ENCODE measurements at regions not wholly inside any gene's neighbourhood (a gene's known extent, or its start where the extent isn't known, plus 50 kb on each side); places are given as distances from the start of the nearest gene placed in this dataset.

DNA sequence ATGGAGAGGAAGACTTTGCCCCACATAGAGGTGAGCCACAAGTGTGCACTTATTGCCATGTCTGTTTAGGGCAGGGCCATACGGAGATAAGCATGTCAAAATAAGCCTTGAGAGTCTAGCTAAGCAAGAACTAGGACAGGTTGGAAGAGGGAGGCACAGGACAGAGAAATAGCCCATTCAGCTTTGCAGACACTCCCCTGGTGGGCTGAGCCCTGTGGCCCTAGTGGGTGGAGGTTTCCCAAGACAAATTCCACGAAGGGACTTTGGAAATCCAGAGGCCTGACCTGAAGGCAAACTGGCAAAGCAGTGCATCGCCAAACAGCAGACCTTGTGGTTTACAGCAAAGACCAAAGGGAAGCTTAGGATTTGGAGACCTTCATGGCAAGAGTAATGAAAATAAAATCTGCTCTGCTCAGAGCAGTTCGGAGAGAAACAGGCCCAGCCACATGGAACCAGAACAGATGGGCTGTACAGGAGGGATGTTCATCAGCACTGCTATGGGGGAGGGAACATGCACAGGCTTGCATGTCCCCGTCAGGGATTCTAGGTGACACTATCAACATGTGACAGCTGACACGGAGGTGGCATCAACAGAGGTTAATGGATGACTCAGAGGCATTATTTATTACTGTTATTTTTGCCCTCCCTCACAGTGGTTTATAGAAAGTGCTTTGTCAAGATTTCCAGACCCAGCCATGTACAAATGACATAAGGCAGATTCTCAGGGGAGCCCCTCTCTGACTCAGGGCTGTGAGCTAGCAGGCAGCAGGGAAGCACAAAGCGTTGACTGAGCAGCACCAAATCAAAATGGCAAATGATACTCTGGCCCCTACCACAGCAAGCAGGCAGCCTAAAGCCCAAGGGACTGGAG lies 90.1 kb upstream of the IRF2BP2 start:
- in situ Hi-C loops (cut with MboI; ENCODE audit: low sequenced_read_pairs), result no loop called here

DNA sequence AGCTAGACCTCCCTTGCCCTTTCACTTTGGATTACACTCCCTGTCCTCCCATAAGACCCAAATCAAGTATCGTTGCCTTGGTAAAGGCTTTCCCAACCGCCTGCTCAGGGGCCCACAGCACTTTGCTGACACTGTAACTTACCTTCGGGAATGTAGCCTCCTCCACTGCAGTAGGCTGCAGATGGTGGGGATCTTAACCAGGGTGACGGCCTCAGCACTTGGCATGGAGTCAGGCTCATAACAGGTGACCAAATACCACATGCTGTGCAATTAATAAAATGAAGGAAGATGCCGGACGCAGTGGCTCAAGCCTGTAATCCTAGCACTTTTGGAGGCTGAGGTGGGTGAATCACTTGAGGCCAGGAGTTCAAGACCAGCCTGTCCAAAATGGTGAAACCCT lies 88.7 kb upstream of the IRF2BP2 start:
- in situ Hi-C loops (cut with MboI; ENCODE audit: low sequenced_read_pairs), result no loop called here

DNA sequence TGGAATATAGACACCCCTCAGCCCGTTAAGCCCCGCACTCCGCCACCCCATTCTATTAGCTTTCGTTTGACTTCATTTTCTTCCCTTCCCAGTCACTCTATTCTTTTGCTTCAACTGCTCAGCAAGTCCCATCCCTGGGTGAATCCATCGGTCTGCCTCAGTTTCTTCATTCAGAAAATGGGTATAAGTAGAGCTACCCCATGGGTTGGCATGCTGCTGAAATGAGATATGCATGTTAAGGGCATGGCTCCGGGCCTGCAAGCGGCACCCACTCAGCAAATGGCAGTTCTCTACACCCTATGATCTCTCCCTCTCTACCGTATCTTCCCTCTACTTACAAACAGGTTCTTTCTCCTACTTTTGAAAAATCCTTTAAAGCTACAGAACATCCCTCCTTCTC lies 87.8 kb upstream of the IRF2BP2 start:
- in situ Hi-C loops (cut with MboI; ENCODE audit: low sequenced_read_pairs), result no loop called here

DNA sequence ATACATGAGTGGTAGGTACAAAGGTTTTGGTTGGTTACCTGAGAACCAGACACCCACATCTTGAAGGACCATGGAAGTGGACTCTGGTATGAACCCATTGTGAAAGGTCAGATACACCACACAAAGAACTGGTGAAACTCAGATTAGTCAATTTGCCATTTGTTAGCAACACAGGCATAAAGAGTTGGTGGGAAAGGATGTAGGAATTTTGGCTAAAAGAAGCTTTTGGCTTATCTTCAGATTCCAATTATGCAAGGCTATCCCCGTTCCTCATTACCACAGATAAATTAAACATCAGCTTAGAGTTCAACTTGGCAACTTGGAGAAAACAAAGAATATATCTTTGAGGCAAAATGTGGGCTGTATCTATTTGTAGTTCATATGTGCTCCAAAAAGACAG lies 87.0 kb upstream of the IRF2BP2 start:
- in situ Hi-C loops (cut with MboI; ENCODE audit: low sequenced_read_pairs), result no loop called here

DNA sequence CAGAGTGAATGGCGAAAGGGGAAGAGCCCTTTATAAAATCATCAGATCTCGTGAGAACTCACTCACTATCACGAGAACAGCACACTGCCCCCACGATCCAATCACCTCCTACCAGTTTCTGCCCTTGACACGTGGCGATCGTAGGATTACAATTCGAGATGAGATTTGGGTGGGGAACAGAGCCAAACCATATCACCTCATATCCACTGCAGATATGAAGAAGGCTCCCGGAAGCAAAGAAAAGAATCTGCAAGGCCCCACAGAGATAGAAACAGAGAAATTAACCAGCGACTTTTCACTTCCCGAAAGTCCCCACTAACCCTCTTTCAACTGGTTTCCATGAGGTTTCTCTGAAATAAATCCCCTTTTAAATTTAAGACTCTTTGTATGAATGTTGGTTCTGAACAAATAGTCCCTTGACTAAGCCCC lies 86.2 kb upstream of the IRF2BP2 start:
- in situ Hi-C loops (cut with MboI; ENCODE audit: low sequenced_read_pairs), result no loop called here

DNA sequence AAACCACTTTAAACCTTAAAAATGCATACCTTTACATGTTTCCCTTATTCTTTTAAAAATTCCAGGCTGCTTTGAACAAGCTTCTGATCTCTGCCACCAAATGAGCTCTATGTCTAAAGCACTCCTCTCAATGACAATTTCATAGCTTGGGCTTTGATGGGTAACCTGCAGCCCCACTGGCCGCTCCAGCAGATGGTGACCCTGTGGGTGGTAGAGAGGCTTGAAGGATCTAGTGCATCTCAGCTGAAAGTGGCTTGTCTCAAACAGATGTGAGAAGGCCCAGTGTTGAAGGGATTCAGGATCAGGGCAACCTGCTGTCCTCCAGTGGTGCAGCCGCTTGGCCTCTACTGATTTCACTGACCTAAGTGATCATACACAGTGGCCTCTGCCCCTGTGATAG lies 84.7 kb upstream of the IRF2BP2 start:
- in situ Hi-C loops (cut with MboI; ENCODE audit: low sequenced_read_pairs), result no loop called here

DNA sequence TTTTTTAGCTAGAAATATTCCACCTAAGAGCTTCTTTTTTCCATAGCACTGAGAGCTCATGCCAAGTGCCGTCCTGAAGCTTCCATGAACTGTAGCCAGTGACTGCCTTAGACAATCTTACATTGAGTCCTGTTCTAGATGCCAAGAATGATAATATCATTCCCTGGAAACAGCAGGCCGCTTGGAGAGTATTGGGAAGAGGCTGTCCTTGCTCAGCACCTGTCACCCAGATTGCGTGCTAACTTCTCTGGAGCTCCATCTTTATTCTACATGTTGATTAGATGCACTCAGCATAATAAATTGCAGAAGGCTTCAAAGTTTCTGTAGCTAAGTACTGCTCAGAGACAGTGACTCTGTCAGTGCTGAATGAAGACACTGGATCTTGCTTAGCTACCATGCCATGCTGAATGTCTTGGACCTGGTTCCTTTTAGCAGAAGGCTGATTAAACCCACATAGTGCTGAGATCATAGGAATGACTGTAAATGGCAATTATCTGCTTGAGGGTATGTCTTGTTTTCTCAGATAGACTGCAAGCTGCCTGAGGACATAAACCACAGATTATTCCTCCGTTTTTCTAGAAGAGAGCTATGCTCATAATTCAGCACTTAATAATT lies 83.1 kb upstream of the IRF2BP2 start:
- in situ Hi-C loops (cut with MboI; ENCODE audit: low sequenced_read_pairs), result no loop called here

DNA sequence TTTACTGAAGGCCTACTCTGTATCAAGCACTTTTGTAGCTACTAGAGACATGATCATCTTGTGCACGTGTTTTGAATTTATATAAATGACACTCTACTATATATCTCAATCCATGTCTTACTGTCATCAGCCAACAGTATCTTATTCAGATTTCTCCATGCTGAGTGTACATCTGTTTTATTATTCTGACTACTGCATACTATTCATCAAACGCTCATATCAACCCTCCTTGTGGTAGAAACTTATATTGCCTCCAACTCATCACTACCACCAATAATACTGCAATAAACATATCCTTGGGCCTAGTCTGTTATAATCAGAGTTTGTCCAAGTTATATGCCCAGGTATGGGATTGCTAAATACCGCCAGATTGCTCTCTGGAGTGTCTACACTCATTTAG lies 81.6 kb upstream of the IRF2BP2 start:
- in situ Hi-C loops (cut with MboI; ENCODE audit: low sequenced_read_pairs), result no loop called here

DNA sequence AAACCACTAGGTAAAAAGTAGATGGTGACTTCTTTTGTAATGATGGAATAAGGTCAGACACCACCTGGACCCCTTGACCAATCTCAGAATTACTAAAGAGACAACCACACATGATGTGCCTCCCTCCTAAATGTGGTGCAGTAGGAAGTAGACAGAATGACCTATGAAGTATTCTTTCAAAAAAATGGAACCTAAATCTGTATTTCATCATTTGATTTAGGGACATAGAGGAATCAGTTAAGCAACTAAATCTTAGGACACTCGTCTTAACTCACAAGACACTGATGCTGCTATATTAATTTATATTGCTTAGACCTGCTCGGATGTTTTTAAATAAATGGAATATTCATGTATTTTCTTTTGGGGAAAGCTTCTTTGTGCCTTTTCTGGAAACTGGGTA lies 80.9 kb upstream of the IRF2BP2 start:
- in situ Hi-C loops (cut with MboI; ENCODE audit: low sequenced_read_pairs), result no loop called here

DNA sequence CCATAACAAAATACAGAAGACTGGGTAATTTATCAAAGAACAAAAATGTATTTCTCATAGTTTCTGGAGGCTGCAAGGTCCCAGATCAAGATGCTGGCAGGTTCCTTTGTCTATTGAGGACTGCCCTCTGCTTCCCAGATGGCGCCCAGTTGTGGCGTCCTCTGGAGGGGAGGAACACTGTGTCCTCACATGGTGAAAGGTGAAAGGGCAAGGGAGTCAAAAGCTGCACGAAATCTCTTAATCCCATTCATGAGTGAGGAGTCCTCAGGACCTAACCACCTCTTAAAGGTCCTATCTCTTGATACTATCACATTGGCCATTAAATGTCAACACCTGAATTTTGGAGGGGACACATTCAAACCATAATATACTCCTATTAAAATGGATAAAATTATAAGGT lies 79.3 kb upstream of the IRF2BP2 start:
- in situ Hi-C loops (cut with MboI; ENCODE audit: low sequenced_read_pairs), result no loop called here

DNA sequence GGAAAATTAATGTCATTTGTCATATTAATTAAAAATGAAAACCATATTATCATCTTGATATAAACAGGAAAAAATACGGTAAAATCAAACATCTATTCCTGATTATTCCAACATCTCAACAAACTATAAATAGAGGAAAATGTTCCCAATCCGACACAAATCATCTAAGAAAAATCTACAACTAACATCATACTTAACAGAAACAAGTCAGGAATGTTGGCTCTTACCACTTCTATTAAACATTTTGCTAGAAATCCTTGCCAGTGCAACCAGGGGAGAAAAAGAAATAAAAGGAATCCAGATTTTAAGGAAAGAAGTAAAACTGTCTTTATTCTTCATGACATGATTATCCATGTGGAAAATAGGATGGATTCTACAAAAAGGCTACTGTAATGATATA lies 77.0 kb upstream of the IRF2BP2 start:
- in situ Hi-C loops (cut with MboI; ENCODE audit: low sequenced_read_pairs), result no loop called here

DNA sequence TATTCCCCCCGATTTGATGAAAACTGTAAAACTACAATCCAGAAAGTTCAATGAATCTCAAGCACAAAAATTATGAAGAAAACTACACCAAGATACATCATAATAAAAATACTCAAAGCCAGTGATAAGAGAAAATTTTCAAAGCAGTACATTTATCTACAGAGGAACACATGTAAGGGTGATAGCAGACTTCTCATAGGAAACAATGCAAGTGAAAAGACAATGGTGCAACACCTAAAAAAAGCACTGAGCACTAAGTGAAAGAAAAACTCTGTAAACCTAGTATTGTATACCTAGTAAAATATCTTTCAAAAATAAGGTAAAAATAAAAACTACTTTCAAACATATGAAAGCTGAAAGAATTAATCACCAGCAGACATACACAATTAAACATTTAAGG lies 76.1 kb upstream of the IRF2BP2 start:
- in situ Hi-C loops (cut with MboI; ENCODE audit: low sequenced_read_pairs), result no loop called here

DNA sequence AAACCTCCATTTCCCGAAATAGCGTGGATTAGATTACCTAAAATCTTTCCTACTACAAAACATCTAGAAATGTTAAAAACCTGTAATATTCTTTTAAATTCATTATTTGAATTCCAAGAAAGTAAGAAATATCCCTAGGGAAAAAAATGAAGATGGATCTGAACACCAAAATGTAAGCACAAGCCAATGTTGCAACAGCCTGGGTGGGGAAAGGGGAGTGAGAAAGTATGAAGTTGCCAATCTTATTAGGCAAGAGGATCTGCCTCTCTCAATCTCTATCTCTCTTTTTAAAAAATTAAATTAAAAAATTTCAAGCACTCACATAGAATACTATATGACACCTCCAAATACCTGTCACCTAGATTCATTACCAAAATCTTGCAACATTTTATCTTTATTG lies 74.9 kb upstream of the IRF2BP2 start:
- in situ Hi-C loops (cut with MboI; ENCODE audit: low sequenced_read_pairs), result no loop called here

DNA sequence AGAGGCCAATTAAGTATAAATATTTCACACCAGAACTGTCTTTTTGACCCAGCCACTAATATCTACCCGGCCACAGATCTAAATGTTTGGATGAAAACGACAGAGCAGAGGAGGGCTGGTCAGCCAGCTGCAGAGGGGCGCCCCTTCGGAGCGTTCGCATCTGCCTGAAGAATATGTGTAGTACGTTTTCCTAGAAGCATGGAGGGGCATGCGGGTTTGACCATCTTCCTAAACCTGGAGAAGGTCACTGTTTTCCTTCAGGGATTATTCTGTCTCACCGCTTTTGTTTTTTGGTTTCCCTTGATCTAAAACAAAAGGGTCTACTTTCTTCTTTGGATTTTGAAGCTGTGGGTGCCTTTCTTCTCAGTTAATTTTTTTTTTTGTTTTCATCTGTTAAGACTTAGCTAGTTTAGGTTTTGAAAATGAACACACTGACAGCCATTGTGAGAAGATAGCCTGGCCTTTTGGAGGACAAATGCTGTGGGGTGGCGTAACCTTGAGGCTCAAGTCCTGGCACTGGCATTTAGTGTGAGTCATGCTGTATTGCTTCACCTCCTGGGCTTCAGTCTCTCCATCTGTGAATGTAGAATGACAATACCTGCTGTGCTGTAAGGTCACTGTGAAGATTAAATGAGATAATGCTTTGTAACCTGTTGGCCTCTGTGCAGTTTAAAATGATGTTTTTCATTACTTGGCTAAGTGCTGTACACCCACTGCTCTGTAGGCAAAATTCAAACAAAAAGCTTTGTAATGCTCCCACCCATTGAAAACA lies 74.1 kb upstream of the IRF2BP2 start:
- in situ Hi-C loops (cut with MboI; ENCODE audit: low sequenced_read_pairs), result no loop called here

DNA sequence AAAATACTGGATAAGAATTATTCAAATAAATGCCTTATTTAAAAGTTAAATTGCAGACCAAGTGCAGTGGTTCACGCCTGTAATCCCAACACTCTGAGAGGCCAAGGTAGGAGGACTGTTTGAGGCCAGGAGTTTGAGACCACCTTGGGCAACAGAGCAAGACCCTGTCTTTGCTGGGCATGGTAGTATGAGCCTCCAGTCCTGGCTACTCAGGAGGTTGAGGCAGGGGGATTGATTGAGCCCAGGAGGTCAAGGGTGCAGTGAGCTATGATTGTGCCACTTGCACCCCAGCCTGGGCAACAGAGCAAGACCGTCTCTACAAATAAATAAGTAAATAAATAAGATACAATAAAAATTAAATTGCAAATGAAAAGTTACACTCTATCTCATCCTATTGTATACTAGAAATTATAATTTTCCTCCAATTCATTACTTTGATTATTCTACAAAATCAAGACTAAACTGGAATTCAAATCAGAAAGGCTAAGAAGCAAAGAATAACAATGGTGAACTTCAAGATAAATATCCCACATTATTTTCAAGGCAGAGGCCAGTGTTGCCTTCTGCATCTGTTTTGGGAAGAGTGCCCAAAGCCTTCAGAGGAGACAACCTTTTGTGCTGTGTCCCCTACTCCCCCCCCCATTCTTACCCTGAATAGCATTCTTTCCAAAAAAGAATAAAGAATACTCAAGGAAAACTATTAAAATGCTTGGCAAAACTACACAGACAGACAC lies 73.3 kb upstream of the IRF2BP2 start:
- in situ Hi-C loops (cut with MboI; ENCODE audit: low sequenced_read_pairs), result no loop called here

DNA sequence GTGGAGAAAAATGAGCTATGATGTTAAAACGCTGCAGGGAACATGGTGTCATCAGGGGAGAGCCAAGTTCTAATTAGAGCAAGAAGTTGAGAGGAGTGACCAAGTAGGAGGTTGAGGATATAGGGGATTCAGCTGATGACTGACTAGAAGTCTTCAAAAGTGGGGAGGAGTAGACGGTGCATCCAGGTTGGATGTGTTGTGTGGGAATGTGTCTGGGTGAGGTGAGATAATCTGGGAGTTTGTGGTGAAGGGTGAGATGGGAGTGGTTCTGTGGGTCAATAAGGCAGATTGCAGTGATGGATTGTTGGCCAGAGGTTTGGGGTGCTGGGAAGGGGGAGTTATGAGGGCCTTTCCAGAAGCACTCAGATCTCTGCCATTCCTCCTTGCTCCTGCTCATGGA lies 72.0 kb upstream of the IRF2BP2 start:
- in situ Hi-C loops (cut with MboI; ENCODE audit: low sequenced_read_pairs), result no loop called here

DNA sequence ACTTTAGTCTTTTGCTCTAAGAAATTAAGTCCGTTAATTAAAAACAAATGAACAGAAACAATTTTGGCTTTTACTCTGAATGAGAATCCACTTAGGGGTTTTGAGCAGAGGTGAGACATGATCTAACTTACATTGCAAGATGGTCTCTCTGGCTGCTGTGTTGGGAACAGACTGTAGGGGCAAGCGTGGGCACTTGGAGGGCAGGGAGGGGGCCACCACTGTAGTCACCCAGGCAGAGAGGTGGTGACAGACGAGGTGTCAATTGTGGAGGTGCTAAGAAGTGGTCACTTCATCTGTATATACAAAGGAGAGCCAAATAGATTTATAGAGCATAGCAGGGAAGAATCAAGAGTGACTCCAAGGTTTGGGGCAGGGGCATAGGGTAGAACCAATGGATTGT lies 71.1 kb upstream of the IRF2BP2 start:
- in situ Hi-C loops (cut with MboI; ENCODE audit: low sequenced_read_pairs), result no loop called here

DNA sequence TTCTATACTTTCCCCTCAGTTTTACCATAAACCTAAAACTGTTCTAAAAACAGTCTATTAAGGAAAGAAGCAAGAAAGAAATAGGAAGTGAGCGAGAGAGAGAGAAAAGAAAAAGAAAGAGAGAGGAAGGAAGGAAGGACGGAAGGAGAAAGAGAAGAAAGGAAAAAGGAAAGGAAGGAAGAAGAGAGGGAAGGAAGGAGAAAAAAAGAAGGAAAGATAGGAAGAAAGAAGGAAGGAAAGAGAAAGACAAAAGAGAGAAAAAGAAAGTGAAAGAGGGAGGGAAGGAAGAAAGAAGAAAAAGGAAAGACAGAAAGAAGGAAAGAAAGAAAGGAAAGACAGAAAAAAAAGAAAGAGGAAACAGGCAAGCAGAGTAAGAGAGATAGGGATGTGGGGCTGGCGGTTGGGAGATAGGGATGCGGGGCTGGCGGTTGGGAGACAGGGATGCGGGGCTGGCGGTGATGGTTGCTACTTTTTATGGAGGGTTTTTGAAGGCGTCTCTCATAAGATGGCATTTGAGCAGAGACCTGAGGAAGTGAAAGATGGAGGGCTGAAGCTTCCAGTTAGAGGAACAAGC lies 70.4 kb upstream of the IRF2BP2 start:
- in situ Hi-C loops (cut with MboI; ENCODE audit: low sequenced_read_pairs), result no loop called here

DNA sequence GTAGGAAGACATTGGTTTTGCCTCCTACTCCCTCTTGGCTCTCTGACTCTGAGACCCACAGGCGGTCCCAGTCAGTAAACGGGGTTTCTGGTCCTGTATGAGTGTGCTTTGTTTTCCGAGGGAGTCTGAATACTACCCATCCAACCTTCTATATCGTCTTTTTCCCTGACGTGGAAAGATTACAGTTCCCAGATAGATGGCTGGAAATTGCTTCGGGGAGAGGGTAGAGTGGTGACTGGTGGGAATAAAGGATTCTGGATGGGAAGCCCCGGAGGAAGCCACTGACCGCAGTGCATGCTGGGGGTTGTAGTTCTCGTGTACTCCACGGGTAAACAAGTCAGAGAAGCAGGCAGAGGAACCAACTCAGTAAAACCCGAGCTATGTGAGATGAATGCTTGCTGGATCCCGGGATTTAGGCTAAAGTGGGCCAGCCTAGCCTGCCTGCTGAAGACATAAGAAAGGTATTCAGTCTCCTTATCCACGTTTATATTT lies 66.2 kb upstream of the IRF2BP2 start:
- in situ Hi-C loops (cut with MboI; ENCODE audit: low sequenced_read_pairs), result no loop called here

DNA sequence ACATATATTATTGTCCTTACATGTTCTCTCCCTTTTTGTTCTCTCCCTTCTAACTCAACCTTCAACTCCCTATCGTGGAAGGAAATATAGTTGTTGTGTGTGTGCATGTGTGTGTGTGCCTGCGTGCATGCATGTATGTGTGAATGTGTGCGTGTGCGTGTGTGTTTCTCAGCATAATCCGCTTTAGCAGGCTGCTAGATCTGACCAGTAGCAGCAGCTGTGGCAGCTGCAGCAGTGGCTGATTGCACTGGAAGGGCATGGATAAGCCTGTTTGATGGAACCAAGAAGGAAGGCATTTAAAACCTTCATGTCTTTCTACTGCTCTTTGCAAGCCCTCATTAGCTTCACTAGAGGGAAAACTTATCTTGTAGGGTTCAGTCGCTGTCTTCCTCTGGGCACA lies 65.6 kb upstream of the IRF2BP2 start:
- in situ Hi-C loops (cut with MboI; ENCODE audit: low sequenced_read_pairs), result no loop called here

DNA sequence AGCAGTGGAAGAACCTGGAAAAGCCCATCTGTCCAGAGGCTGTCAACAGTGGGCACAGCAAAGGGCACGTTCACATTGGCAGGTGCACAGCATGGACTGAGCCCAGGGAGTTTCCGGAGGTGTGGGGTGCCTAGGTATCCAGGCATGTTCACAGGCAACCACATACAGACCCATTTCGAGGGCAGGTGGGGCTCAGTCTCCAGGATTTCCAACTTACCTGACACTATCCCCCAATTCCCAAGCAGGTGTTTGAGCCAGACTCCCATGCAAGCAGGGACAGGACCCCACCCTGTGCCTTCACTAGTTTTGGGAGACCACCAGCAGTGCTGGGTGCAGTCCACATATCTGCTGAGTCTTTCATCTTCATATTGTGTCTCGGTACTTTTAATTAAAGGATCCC lies 65.0 kb upstream of the IRF2BP2 start:
- in situ Hi-C loops (cut with MboI; ENCODE audit: low sequenced_read_pairs), result no loop called here
